Activated T-cell treated with anti-CD3 and anti-CD28 coated beads for 24 hours (primary cell): ENCODE measurements at regions not wholly inside any gene's neighbourhood (a gene's known extent, or its start where the extent isn't known, plus 50 kb on each side); places are given as distances from the start of the nearest gene placed in this dataset.

ENCODE experiments used
- DNase-seq: peaks from one replicate; pipeline ENCODE4 v3.0.0-alpha.2; 2020; ENCODE audit warnings: low read depth

DNA sequence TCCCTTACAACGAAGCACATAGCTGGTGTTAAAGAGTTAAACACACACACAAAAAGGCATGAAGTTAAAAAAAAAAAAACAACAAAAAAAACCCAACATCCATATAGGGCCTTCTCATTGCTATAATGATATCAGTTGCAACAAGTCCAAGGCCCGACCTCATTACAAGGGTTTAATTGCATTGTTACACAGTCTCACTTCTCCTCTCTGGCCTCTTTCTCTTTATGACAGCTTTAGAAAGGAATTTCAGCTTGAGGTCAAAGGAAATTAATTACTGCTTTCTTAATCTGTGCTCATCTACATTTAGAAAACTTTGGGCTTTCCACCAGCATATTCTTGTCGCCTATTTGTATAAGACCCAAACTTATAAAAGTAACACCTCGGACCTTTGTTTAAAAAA, 342.1 kb downstream of the NR2F2 start:
- DNase-seq, result no peak

GRCh38 chr15:96678386-96678785, 347.9 kb downstream of the NR2F2 start:
- DNase-seq, result no peak

- no peak for DNase-seq
These were observed 357.0 kb downstream of the NR2F2 start for GRCh38 chr15:96687388-96688107.

DNA sequence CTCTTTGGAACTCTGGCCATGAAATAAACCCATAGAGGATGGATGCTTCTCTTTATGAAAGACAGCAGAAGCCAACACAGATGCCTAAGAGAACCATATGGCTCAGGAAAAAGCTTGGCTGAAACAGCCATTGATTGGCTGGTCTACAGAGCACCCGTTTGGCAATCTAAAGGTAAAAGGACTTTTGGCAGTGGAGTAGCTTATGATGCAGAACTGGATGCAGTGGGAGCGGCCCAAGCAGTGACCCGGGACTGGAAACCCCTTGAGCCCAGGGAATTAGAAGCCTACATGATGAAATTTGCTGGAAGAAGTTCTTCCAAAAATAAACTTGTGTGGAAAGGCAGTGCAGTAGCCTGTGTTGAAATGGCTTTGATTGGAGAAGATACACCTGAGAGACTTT, 360.2 kb downstream of the NR2F2 start:
- DNase-seq, result no peak

- DNase-seq, result no peak
These were observed 362.3 kb downstream of the NR2F2 start for GRCh38 chr15:96692826-96693225.

DNA sequence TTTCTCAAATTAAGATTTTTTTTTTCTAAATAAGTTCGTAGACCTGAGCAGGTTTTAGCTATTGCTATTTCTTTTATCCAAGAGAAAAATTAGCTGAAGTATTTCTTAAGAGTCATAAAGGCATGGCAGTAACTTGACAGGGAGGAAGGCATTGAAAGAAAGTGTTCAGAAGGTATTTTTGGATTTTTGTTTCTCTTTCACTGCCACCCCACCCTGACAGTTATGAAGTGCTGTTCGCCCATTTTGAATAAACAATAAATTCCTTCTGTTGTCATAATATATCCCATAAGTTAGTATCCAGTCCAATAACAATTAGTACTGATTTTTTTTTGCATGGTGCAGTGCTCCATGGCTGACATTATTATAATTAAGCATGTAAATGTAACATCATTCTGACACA, 363.0 kb downstream of the NR2F2 start:
- DNase-seq, result no peak

DNA sequence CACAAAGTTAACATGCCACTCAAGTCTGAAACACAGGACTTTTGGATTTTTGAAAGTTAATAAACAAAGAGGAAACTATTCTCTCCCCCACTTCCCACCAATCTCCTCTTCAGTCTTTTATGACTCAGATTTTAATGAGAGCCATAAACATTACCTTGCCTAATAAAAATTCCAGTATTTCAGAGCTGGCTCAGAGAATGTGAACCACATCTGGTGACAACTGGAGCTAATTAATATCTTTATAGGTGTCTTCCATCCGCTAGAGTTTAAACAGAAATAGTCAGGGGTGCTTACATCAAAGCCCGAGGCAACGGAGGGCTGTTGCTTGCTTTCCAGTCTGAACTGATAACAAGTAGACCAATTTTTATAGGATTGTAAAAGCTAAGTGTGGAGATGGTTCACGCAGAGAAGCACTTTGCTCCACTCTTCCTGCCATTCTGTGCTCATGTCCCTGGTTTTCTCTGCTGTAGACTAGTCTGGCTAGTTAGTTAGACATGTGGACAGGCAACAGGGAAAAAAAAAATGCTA, 363.6 kb downstream of the NR2F2 start:
- no peak for DNase-seq

DNA sequence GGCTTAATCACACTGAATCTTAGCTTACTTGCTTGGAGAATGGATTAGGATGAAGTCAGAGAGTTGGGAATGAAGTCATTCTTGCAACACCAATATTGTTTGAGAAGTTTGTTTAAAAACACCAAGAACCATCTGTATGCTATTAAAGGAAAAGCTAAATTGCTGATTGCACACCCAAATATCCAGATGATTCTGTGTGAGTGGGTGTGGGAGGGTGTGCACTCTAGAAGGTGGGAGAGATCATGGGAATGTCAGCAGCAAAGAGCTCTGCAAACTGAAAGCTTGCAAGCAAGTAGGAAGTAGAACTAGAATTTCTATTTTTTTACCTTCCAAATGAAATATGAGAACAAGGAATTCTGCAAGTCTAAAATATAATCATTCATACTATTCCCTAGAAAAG, 364.9 kb downstream of the NR2F2 start:
- no peak for DNase-seq

DNA sequence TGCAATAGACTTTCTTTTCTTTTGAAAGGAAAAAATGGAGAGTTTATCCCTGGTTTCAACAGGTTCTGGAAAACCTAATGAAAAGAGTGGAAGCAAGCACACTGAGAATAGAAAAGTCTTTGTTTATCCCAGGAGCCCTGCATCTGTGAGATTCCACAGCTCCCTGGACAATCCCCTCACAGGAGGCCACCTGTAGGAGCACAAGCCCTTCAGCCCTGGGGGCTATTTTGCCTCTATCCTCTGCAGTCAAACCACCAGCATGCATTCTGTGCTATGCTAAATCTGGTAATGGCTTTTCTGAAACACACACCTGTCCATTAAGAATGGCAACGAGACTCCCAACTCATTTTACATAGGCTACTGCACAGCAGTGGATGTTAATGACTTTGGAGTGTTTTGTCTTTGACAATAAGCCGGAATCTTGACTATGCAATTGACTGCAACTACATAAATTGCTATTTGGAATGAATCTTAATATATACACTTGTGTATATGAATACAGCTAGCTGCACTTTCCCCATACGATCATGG, 369.4 kb downstream of the NR2F2 start:
- DNase-seq, result no peak

- DNase-seq, result no peak
These were observed 370.1 kb downstream of the NR2F2 start for GRCh38 chr15:96700555-96700954.

GRCh38 chr15:96701443-96701842, 370.9 kb downstream of the NR2F2 start:
- no peak for DNase-seq

- DNase-seq, result no peak
These were observed 371.4 kb downstream of the NR2F2 start for GRCh38 chr15:96701877-96702276.

GRCh38 chr15:96702589-96702988, 372.1 kb downstream of the NR2F2 start:
- DNase-seq, result no peak

GRCh38 chr15:96703091-96703490, 372.6 kb downstream of the NR2F2 start:
- no peak for DNase-seq

DNA sequence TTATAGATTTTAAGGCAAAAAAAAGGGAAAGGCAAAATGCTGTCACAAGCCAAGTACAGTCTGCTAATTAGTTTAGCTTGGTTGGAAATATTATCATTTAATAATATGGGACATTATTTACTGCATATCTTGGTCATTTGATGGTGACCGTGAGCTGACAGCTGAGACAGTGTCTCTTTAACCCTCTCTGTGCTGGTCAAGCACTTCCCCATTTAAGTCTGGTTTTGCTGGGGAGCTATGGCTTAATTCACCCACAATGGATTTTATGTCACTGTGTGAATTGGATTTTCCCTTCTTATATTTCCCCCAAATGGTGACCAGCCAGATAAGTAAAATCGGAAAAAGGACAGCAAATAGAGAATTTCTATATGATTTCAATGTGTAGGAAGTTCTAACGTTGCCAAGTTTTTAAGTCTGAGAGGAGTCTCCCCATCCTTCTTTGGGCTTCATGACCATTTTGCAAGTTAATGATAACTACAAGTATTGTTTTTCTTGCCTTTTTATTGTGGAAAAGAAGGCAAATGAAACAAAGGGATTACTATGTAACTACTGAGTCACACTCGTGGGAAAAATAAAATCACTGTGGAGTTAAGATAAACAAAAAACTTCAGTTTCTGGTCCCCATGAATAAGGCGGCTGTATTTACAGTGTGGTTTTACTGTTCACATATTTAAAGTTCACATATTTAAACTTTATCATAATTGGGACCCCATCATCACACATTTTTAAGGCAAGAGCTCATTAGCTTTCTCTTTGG, 373.5 kb downstream of the NR2F2 start:
- DNase-seq, result no peak

DNA sequence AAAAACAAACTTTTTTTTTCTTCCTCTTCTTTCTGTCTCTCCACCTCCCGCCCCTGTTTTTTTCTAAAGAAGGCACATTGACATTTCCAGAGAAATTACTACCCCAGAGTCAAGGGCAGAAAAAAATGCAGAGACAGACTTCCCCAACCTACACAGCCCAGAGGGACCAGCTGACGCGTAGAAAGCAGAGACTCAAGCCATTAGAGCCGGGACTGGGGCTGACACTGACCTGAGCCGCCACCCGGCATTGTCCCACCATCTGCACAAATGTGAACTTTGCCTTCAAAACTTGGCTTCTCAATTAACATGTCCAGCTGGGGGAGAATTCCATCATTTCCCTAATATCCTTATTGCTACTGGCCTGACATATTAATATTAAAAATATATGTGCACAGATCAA, 385.6 kb downstream of the NR2F2 start:
- no peak for DNase-seq

DNA sequence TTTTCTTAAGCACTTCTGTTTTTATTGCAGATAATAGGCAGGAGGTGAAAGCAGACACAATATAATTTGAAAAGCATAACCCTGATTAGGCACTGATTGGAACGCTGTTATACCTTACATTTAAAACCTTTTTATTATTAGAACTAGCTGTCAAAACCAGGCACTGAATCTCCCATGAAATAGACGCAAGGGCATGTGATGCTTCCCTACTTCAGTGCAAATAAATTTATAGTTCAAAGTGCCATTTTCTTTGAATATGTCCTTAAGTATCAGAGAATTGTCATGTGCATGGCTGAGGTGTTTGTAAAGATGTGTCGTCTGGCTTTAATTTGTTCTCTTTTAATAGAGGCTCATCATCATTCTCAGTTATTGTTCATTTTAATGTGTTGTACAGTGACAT, 386.0 kb downstream of the NR2F2 start:
- no peak for DNase-seq

GRCh38 chr15:96720251-96720650, 389.8 kb downstream of the NR2F2 start:
- no peak for DNase-seq

DNA sequence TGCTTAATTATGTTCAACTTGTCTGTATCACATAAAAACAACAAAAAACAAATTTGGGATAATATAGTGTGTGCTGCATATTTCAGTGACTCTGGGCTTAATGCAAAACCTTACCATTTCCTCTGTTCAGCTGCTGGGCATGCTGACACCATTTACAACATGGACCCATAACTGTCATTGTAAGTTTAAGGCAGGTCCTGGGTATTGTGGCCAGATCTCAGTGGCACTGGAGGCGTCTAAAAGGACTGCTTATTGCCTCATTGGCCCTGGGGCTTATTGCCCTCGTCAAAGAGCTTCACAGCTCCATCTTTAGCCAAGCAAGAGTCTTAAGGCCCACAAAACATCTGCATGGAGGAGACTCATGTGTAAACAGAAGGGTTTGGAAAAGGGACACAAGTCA, 390.2 kb downstream of the NR2F2 start:
- DNase-seq, result no peak

- no peak for DNase-seq
These were observed 398.1 kb downstream of the NR2F2 start for GRCh38 chr15:96728591-96728990.

DNA sequence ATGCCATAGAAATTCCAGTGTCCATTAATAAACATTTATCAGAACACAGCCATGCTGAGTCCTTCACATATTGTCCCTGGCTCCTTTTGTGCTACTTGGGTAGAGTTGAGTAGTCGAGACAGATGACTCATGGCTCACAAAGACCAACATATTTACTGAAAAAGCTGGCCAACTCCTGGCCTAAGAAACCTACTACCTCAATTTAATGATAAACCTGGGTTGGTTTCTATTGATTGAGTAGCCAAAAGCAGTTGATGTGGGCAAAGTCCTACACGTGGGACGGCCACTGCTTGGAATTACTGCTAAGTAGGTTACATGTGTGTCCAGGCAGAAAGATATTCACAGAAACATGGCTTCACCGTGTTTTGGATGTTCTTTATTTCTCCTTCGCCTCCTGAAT, 402.2 kb downstream of the NR2F2 start:
- DNase-seq, result no peak

GRCh38 chr15:96733721-96734120, 403.2 kb downstream of the NR2F2 start:
- DNase-seq, result no peak

- DNase-seq, result no peak
These were observed 405.2 kb downstream of the NR2F2 start for GRCh38 chr15:96735632-96736240.
